Upper lobe of left lung (tissue), 6 donors: ENCODE measurements at regions not wholly inside any gene's neighbourhood (a gene's known extent, or its start where the extent isn't known, plus 50 kb on each side); places are given as distances from the start of the nearest gene placed in this dataset.

Source experiments
- ATAC-seq, 2 donors: fragments of 200-7000 bp; cut with Tn5 transposase; one replicate each; pipeline ENCODE4 v1.9.1; 2022; ENCODE audit warnings: mild to moderate bottlenecking in 2 of 2, moderate library complexity in 2 of 2; ENCODE audit not compliant: low FRiP score in 2 of 2
- DNase-seq, 2 donors: peaks; one replicate each; pipeline ENCODE4 v3.0.0-alpha.2; 2019 to 2020
- H3K27ac ChIP-seq, 4 donors: fragments of 200-600 bp; sonication (generic); one replicate each; pipeline ENCODE4 v1.5.1; 2016 to 2019
- H3K27me3 ChIP-seq, 4 donors: fragments of 200-600 bp; sonication (generic); one replicate each; pipeline ENCODE4 v1.5.1; 2017 to 2019
- H3K36me3 ChIP-seq, 4 donors: fragments of 200-600 bp; sonication (generic); one replicate each; pipeline ENCODE4 v1.5.1; 2016 to 2019
- H3K4me1 ChIP-seq, 4 donors: fragments of 200-600 bp; sonication (generic); one replicate each; pipeline ENCODE4 v1.5.1; 2018 to 2019
- H3K4me3 ChIP-seq, 4 donors: fragments of 200-600 bp; sonication (generic); one replicate each; pipeline ENCODE4 v1.5.1; 2017 to 2019; ENCODE audit warnings: mild to moderate bottlenecking in 2 of 4, moderate library complexity in 1 of 4
- H3K9me3 ChIP-seq, 4 donors: fragments of 200-600 bp; sonication (generic); one replicate each; pipeline ENCODE4 v1.5.1; 2018 to 2019
- CTCF ChIP-seq, 6 experiments: fragments of 450-650 bp in 4 of 6; fragments of 200-600 bp in 2 of 6; sonication (generic) in 2 of 6; IDR thresholded peaks; one replicate each; pipeline ENCODE4 v1.5.1; 2016 to 2019; ENCODE audit warnings: antibody characterized with exemption in 6 of 6
- EP300 ChIP-seq, 4 donors: sonication (generic); formaldehyde crosslinking; IDR thresholded peaks; one replicate each; pipeline ENCODE4 v1.5.1; 2017; ENCODE audit warnings: antibody characterized with exemption in 4 of 4, control low read depth in 2 of 4
- POLR2A ChIP-seq, 4 donors: fragments of 450-650 bp; IDR thresholded peaks; one replicate each; pipeline ENCODE4 v1.5.1; 2016 to 2017; ENCODE audit warnings: antibody characterized with exemption in 4 of 4, mild to moderate bottlenecking in 2 of 4
- POLR2AphosphoS5 ChIP-seq, 2 donors: sonication (generic); formaldehyde crosslinking; IDR thresholded peaks; one replicate each; pipeline ENCODE4 v1.5.1; 2017; ENCODE audit warnings: antibody characterized with exemption in 2 of 2
- WGBS, 2 donors: methylation state at CpG; one replicate each; pipeline ENCODE4 v1.1.5; 2017 to 2018; 5-methylcytosine and 5-hydroxymethylcytosine counted together
- donor health status: DM: no; HTN: no; CAD: no; lungs with moderate emphysema.
- donor health status: DM: no; HTN: yes; CAD: no; lungs with severe emphysema.

GRCh38 chr1:209062863-209063262 lies 520.7 kb upstream of the CAMK1G start:
- no peak overlapping the region for H3K27ac ChIP-seq
- TF ChIP-seq POLR2A (IDR thresholded peaks at IDR 0.05) (no peak), EP300 (IDR thresholded peaks at IDR 0.05) (no peak), CTCF (IDR thresholded peaks at IDR 0.05) (no peak), POLR2AphosphoS5 (IDR thresholded peaks at IDR 0.05) (no peak)
- 65 to 69% methylated on average over 1 of the region's 1 CpG for WGBS, 2 donors
- H3K27me3 ChIP-seq: no peaks in the 10 kb centered on the region
- DNase-seq: no peak
- ATAC-seq: no peak
- no peaks in the 10 kb centered on the region for H3K4me1 ChIP-seq
- no peak overlapping the region for H3K4me3 ChIP-seq
- H3K36me3 ChIP-seq: no peaks in the 10 kb centered on the region
- no peaks in the 10 kb centered on the region for H3K9me3 ChIP-seq

GRCh38 chr1:209063767-209064659 lies 519.5 kb upstream of the CAMK1G start:
- peak in 1 of 2 donors; percentile 24 for DNase-seq
- H3K27ac ChIP-seq: no peak overlapping the region
- 67 to 72% methylated on average over 13 of the region's 13 CpGs for WGBS, 2 donors
- no peaks in the 10 kb centered on the region for H3K36me3 ChIP-seq
- H3K4me3 ChIP-seq: no peak overlapping the region
- TF ChIP-seq POLR2A (IDR thresholded peaks at IDR 0.05) (no peak), CTCF (IDR thresholded peaks at IDR 0.05) (no peak), POLR2AphosphoS5 (IDR thresholded peaks at IDR 0.05) (no peak), EP300 (IDR thresholded peaks at IDR 0.05) (no peak)
- no peaks in the 10 kb centered on the region for H3K4me1 ChIP-seq
- ATAC-seq: no peak
- no peaks in the 10 kb centered on the region for H3K27me3 ChIP-seq
- H3K9me3 ChIP-seq: no peaks in the 10 kb centered on the region

GRCh38 chr1:209064850-209065706 lies 518.4 kb upstream of the CAMK1G start:
- Histone ChIP-seq H3K36me3 (no peaks in the 10 kb centered on the region), H3K27me3 (no peaks in the 10 kb centered on the region), H3K4me1 (no peaks in the 10 kb centered on the region), H3K4me3 (no peak overlapping the region), H3K27ac (no peak overlapping the region), H3K9me3 (no peaks in the 10 kb centered on the region)
- DNase-seq: no peak
- WGBS, 2 donors: 83 to 86% methylated on average over 11 of the region's 11 CpGs
- no peak for TF ChIP-seq EP300 (IDR thresholded peaks at IDR 0.05)
- TF ChIP-seq POLR2A (IDR thresholded peaks at IDR 0.05): no peak
- TF ChIP-seq CTCF (IDR thresholded peaks at IDR 0.05): no peak
- TF ChIP-seq POLR2AphosphoS5 (IDR thresholded peaks at IDR 0.05): no peak
- ATAC-seq: no peak

- no peaks in the 10 kb centered on the region for H3K36me3 ChIP-seq
- H3K9me3 ChIP-seq: no peaks in the 10 kb centered on the region
- ATAC-seq (no peak), DNase-seq (no peak)
- no peaks in the 10 kb centered on the region for H3K4me1 ChIP-seq
- TF ChIP-seq POLR2AphosphoS5 (IDR thresholded peaks at IDR 0.05) (no peak), EP300 (IDR thresholded peaks at IDR 0.05) (no peak), CTCF (IDR thresholded peaks at IDR 0.05) (no peak), POLR2A (IDR thresholded peaks at IDR 0.05) (no peak)
- H3K4me3 ChIP-seq: no peak overlapping the region
- H3K27me3 ChIP-seq: no peaks in the 10 kb centered on the region
- no peak overlapping the region for H3K27ac ChIP-seq
These were observed 511.0 kb upstream of the CAMK1G start for GRCh38 chr1:209072481-209072880.
